ENCODE measurements at regions not wholly inside any gene's neighbourhood (a gene's known extent, or its start where the extent isn't known, plus 50 kb on each side); places are given as distances from the start of the nearest gene placed in this dataset.

- DNase-seq (ENCODE audit: low read depth), result no peak
- TF ChIP-seq CTCF (conservative IDR thresholded peaks at IDR 0.05; ENCODE audit: low read depth, low read length), result no peak
Measured at GRCh38 chr14:53766106-53766505, 190.5 kb downstream of the BMP4 start.

GRCh38 chr14:53764846-53765245 is 191.8 kb downstream of the BMP4 start:
- no peak for TF ChIP-seq CTCF (conservative IDR thresholded peaks at IDR 0.05; ENCODE audit: low read depth, low read length)
- DNase-seq (ENCODE audit: low read depth), result no peak
- H3K4me3 ChIP-seq (ENCODE audit: low read depth, low read length), result no peak overlapping the region

More at GRCh38 chr14:53766106-53766505, 190.5 kb downstream of the BMP4 start:
- H3K4me3 ChIP-seq (ENCODE audit: low read depth, low read length), result no peak overlapping the region

GRCh38 chr14:53758141-53758540 is 198.5 kb downstream of the BMP4 start:
- H3K4me3 ChIP-seq (ENCODE audit: low read depth, low read length), result no peak overlapping the region
- TF ChIP-seq CTCF (conservative IDR thresholded peaks at IDR 0.05; ENCODE audit: low read depth, low read length), result no peak
- DNase-seq (ENCODE audit: low read depth), result no peak

GRCh38 chr14:53757732-53758131 is 198.9 kb downstream of the BMP4 start:
- no peak for TF ChIP-seq CTCF (conservative IDR thresholded peaks at IDR 0.05; ENCODE audit: low read depth, low read length)
- DNase-seq (ENCODE audit: low read depth), result no peak
- H3K4me3 ChIP-seq (ENCODE audit: low read depth, low read length), result no peak overlapping the region

GRCh38 chr14:53751650-53752049 is 205.0 kb downstream of the BMP4 start:
- no peak overlapping the region for H3K4me3 ChIP-seq (ENCODE audit: low read depth, low read length)
- no peak for DNase-seq (ENCODE audit: low read depth)
- TF ChIP-seq CTCF (conservative IDR thresholded peaks at IDR 0.05; ENCODE audit: low read depth, low read length), result no peak

GRCh38 chr14:53748691-53749090 is 207.9 kb downstream of the BMP4 start:
- H3K4me3 ChIP-seq (ENCODE audit: low read depth, low read length), result no peak overlapping the region
- DNase-seq (ENCODE audit: low read depth), result no peak
- TF ChIP-seq CTCF (conservative IDR thresholded peaks at IDR 0.05; ENCODE audit: low read depth, low read length), result no peak

- no peak for TF ChIP-seq CTCF (conservative IDR thresholded peaks at IDR 0.05; ENCODE audit: low read depth, low read length)
- no peak overlapping the region for H3K4me3 ChIP-seq (ENCODE audit: low read depth, low read length)
- no peak for DNase-seq (ENCODE audit: low read depth)
Measured at GRCh38 chr14:53744857-53745256, 211.8 kb downstream of the BMP4 start.

Measured in choroid plexus epithelial cell (primary cell).